NCI-H2196 treated with DMSO at 0.1 percent for 48 hours (cell line): ENCODE measurements at regions not wholly inside any gene's neighbourhood (a gene's known extent, or its start where the extent isn't known, plus 50 kb on each side); places are given as distances from the start of the nearest gene placed in this dataset.
A peak's percentile ranks its signal among the peaks of the same experiment; 100 is the strongest.
"Not testable (repeated sequence)": the region's sequence is repeated elsewhere in the genome, so short reads cannot be mapped to it uniquely, and the experiment has no call there.

Experiments used
- DNase-seq: peaks from one replicate; lab custom pipeline; 2025; ENCODE audit not compliant: unreplicated experiment; lab: John Stamatoyannopoulos, UW

DNA sequence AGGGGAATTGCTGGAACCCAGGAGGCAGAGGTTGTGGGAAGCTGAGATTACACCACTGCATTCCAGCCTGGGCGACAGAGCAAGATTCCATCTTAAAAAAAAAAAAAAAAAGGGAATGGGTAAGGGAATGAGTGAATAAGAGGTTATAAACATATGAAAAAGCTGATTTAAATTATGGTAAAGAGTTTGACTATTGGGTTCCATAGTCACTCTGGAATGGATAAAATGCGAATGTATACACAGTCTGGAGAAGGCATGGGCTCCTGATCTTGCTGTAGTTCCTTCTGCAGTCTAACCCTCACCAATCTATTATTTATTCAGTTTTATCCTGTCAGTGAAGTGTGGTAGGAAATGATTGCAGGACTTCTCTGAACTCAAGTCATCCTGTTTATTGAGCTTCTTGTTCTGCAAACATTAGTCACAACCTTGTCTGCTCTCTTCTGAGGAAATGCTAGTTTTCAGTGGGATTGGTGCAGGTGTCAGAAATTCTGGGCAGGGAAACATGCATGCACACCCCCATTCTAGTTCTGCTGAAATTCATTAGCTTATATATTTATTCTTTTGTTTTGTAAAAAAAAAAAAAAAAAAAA lies 190.9 kb upstream of the CFAP20DC start:
- DNase-seq = no peak

DNA sequence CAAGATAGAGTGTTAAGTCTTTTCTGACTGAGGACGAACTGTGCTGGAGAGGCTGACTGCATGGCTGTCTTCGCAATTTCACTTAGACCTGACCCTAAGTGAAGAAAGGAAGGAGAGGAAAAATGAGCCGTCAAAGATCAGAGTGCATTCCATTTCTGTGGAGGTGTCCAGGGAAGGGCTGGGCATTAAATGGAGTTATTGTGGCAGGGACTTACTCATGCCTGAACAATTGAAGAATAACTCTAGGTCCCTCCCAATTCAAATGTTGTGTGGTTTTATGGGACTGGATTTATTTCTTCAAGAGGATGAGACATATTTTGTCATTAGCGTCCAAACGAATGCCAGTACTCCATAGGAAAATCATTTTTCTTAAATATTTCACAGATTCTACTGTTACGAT lies 187.3 kb upstream of the CFAP20DC start:
- DNase-seq = no peak

DNA sequence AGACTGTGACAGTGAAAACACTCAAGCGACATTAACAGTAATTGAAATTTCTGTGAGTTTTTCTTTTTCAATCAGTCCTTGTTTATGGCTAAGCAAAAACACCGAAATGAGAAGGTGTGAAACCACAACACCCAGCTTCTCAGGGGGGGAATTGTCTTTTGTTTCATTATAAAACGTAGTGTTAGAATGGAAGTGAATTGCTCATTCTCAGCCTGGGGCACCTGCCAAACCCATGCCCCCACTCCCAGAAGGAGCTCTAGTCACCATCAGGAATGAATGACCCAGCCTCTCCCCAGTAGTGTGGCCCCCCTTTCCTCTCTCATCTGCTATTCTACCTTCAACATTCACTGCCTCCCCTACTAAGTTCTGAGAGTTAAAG lies 185.8 kb upstream of the CFAP20DC start:
- no peak for DNase-seq

DNA sequence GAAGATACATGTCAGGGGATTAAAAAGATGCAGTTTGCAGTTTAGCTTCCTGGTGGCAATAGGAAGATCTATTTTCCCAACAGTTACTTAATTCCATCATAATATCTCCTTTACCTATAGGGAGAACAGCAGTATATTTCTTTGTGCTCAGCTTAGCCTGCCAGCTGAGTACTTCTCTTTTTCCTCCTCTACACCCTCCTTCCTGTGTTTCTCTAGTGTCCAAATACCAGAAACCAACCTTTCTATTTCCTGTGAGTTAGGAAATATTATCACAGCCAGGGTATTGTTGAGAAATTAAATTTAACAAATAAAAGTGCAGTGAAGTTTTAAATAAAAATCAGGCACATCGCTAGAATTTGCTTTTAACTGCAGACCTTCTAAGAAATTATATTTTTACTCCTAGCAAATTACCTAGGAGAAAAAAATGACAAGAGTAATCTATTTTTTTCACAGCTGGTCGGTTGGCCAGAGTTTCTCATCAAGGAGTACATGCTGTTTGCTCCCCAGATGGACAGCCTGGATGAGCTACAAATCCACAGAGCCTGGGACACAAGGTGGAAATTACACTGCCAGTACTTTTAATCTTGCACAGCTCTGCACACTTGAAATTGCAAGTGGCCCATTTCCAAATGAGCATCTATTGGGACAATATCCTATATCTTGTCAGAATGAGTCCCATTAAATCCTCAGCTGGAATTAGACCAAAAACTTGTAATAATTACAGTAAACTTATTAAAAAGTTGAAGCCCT lies 185.2 kb upstream of the CFAP20DC start:
- no peak for DNase-seq

DNA sequence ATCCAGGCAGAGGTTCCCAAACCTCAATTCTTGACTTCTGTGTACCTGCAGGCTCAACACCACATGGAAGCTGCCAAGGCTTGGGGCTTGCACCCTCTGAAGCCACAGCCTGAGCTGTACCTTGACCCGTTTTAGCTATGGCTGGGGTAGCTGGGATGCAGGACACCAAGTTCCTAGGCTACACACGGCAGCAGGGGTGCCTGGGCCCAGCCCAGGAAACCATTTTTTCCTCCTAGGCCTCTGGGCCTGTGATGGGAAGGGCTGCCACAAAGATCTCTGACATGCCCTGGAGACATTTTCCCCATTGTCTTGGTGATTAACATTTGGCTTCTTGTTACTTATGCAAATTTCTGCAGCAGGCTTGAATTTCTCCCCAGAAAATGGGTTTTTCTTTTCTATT lies 180.6 kb upstream of the CFAP20DC start:
- not testable (repeated sequence) for DNase-seq

DNA sequence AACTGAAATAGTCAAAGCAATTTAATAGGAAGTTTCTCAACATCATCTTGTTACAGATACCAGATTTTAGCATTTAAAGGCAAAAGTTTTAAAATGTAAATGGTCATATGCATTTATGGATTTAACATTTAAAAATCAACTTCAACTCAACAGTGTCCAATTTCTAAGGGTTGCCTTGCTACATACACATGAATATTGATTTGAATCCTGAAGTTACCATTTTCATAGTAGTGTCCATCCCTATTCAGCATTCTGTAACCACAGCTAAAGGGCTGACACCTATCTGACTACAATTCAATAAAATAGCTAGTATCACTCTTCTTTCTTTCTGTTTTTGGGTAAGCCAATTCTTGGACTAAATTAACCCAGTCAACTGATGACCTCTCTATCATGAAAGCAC lies 164.0 kb upstream of the CFAP20DC start:
- no peak for DNase-seq

DNA sequence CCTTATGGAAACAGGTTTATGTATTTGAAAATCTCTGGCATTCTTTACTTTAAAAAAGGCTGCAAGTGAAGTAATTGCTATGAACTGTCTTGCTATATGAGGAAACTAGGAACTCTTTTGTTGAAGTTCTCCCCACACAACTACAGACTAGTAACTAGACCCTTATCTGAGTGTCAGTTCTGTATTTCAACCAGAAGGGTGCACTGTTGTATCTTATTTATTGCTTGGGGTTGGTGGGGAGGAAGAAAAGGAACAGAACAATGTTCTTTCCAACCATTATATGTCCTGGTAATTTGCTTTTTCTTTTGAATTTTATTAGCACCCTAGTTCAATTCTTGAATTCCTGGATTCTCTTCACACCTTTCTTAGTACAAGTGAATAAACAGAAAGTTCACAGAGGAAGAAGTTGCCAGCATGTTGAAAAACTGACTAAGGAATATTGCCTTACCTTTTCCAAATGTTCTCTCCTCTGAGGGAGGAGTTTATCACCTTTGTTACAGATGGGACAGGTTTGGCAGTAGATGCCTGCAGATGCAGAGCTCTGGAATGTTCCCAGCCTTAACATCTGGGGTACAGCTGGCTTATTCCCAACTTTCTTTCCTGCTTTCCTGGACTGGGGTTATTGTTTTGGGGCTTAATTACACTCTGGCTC lies 162.4 kb upstream of the CFAP20DC start:
- DNase-seq = peak; percentile 6

DNA sequence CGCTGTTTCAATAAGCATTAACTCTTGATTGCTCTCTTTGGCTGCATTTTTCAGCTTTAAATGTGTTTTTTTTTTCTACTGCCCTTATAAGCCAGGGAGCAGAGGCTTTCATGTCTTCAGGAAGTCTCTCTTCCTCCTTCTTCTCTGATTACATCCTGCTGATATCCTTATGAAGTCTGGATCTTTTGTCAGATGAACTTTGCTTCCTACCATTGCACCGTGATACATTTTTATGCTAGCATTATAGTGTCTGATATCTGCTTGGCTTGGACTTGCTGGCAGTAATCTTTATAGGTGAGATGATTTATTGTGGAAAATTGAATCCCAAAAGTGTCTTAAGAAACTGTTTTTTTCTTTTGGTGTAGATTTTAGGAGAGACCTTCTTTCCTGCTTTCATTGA lies 160.4 kb upstream of the CFAP20DC start:
- no peak for DNase-seq

DNA sequence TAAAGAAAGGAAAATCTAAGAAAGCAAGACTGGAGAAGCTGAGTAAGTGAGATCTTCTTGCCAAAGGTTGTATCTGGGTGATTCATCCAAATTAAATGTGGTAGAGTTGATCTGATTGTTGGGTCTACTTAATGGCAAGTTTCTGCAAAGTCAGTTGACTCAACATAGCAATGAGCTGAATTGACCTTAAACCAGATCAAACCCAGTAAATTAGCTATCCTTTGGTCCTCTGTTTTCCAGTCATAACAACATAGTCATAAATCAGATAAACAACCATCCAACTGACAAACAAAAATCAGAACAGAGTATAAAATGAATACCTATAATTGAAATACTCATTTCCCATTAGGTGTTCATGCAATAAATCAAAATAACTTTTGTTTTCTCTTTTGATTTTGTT lies 142.6 kb upstream of the CFAP20DC start:
- DNase-seq = no peak

DNA sequence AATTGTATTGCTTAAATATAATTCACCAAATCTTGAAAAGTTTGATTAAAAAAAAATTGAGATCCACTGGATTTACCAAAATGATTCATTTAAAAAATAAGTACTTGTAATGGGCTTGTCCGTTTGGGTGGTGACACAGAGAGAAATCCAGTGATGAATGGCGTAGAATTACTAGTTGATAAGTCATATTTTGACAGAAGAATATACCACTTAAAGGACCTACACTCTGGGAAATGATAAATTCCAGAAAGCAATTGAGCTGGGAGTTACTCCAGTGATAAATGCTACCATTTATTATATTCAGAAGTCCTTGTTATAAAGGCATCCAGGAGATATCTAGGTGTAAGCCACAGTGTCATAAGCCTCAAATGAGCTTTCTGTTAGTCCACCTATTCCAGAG lies 141.8 kb upstream of the CFAP20DC start:
- no peak for DNase-seq

DNA sequence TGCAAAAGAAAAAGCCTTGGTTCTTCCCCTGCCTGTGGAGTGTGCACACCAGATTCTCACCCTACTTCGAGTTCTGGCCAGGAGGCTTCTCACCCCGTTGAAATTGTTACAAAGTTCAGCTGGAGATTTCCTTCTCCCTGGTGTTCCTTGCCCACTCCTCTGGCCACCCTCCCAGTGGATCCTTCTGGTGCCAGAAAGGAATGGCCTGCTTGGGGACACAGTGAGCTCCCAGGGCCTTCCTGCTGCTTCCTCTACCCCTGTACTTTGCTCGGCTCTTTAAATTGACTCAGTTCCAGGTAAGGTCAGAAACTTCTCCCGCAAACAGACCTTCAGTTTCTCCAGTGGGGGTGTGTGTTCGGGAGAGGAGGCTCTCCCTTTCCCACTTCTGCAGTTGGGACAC lies 140.1 kb upstream of the CFAP20DC start:
- DNase-seq = no peak

DNA sequence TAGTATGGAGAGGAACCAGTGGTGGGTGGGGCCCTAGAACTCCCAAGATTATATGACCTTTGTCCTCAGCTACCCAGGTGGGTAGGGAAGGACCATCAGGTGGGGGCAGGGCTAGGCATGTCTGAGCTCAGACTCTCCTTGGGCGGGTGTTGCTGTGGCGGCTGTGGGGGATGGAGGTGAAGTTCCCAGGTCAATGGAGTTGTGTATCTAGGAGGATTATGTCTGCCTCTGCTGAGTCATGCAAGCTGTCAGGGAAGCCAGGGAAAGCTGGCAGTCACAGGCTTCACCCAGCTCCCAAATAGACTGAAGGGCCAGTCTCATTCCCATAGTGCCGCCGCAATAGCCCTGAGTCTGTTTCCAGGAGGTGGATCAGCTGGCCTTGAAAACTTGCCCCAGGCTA lies 139.7 kb upstream of the CFAP20DC start:
- DNase-seq = no peak

DNA sequence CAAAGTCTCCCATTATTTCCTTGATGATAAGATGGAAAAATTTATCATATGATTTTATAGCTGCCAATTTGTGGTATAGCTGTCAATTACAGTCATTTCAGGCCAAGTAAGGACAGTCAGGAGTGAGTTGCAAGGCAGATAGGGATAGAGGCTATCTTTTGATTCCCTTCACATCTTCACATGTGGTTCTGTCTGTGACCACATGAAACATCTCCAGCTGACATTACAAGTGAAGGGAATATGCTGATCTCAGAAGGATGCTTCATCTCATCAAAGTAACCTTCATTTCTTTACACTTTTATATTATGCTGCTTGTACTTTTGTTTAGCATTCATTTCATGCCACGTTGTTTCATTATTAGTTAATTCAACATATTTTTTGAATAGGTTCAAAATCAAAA lies 136.9 kb upstream of the CFAP20DC start:
- DNase-seq = no peak

DNA sequence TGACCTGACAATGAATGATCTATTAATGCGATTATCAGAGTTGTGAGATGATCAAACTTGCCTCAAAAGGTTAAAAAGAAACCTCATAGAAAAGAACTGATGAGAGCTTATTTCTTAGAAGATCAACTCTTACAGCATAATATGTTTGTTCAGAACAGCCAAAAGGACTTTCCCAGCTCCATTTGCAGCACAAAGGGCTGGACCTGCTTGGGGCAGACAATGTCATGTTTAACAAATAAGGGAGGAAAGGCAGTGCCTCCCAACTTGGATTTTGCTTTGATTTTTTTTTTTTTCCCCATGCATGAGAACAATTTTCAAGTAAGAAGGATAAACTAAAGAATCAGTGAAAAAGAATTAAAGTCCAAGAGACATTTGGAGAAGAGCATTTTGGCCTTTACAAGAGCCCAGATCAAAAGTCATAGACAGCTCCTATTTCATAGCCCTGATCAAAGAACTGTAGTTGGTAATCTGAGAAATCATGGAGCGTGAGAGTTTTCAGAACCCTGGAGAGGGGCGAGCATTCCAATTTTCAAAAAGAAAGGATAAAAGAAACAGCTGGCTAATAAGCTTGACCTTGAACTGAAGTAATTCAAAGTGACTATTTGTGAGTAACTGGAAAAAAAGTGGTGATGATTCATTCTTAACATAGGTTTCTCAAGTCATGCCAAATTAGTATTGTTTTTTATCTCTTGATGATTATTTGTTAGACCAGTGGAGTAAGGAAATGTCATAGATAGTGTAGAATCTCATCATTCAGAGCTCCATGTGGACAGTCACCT lies 136.0 kb upstream of the CFAP20DC start:
- no peak for DNase-seq

DNA sequence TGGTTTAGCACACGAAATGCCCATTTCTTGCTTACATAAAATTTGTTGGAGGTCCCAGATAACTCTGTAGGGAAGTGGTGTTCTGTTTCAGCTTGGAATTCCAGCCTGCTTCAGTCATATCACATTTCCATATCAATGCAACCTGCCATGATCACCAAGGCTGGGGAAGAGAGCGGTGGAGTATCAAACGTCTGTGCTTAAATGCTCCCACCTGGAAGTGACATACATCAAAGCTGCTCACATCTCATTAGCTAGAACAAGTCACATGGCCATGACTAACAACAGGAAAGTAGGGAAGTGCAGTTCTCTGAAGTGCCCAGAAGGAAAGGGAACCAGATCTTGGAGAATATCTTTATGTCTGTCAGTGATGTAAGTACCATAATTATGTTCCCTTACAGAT lies 130.2 kb upstream of the CFAP20DC start:
- no peak for DNase-seq

DNA sequence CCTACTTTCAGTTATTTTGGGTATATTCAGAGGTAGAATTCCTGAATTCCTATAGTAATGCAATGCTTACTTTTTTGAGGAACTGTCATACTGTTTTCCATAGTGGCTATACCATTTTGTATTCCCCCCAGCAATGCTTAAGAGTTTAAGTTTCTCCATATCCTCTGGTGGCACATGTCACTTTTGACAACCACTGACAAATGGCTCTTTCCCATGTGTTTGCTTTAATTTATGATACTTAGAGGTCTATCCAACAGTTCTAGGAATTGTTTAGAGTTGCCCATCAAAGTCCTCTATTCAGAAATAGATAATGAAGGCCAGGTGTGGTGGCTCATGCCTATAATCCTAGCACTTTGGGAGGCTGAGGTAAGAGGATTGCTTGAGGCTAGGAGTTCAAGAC lies 128.9 kb upstream of the CFAP20DC start:
- DNase-seq = no peak

DNA sequence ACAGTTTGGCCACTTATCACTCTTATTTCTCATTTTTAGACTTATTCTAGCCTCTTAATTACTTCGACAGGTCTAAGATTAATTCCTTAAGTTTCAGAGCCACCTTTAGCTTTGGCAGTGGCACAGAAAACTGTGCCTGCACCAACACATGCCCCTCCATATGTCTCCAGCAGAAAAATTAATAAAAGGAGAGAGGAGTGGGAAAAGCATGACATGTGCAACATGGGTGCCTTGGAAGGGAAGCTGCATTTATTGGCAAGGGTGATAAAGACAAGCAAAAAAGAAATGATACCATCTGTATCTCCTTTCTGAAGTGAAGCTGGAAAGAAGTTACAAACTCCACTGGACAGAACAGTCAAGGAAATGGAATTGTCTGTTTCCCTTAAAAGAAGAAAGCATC lies 121.7 kb upstream of the CFAP20DC start:
- no peak for DNase-seq

DNA sequence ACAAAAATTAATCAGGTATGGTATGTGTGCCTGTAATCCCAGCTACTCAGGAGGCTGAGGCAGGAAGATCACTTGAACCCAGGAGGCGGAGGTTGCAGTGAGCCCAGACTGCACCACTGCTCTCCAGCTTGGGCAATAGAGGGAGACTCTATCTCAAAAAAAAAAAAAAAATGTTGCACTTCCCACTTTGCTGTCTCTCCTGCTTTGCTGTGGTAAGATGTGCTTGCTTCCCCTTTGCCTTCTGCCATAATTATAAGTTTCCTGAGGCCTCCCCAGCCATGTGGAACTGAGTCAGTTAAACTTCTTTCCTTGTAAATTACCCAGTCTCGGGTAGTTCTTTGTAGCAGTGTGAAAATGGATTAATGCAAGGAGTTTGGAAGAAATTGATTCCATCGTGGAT lies 120.3 kb upstream of the CFAP20DC start:
- DNase-seq = not testable (repeated sequence)

DNA sequence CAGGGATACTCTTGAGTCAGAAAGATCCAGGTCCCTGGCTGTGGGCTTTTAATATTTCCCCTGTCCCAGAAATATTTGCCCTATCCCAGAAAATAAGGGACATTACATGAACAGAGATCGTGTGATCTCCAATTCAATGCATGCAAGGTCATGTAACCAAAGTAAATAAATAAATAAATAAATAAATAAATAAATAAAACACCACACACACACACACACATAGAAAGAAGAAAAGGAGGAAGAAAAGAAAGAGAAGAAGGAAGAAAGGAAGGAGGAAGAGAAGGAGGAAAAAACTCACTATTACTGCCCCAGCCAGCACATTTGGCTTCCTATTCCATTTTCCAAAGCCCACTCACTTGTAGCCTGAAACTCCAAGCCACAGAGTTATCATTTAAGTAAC lies 117.9 kb upstream of the CFAP20DC start:
- DNase-seq = no peak

DNA sequence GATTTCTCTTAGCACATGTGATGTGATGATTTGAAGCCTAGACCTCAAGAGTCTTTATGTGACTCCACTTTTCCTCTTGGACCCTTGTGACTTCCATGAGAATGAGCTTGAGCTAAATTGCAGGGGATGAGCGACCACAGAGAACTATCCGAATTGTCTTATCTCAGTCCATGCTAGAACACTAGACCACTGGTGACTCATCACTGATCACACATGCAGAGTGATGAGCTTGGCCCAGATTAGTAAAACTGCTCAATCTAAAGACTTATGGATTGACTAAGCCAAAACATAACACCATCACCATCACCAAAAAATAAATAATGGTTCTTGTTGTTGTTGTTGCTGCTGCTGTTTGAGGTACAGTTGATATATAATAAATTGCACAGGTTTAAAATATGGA lies 114.1 kb upstream of the CFAP20DC start:
- DNase-seq = no peak

DNA sequence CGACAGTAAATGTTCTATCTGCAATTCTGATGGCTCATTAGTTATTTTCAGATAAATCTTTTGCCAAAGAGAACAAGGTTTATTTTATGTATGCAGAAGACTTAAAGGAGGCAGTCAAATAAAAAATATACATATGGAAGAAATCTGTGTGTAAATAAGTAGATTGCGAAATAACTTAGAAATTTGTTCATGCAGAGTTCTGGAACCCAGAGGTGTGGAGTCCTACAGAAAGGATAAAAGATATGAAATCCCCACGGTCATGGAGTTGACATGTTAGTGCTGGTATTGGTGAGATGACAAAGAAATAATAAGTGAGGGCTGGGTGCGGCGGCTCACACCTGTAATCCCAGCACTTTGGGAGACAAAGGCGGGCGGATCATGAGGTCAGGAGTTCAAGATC lies 111.2 kb upstream of the CFAP20DC start:
- DNase-seq = no peak
